SK-N-SH (cell line): ENCODE measurements at regions not wholly inside any gene's neighbourhood (a gene's known extent, or its start where the extent isn't known, plus 50 kb on each side); places are given as distances from the start of the nearest gene placed in this dataset.

ENCODE experiments used
- CTCF ChIA-PET: fragments of 300-600, 350-600 bp; formaldehyde crosslinking; extraction: SDS; loops from one replicate; lab custom pipeline; 2021; lab: Yijun Ruan, JAX
- POLR2A ChIA-PET: fragments of 350-600 bp; sonication (Branson Sonifier 250); formaldehyde crosslinking; extraction: SDS; loops from one replicate; lab custom pipeline; 2020; ENCODE audit warnings: antibody characterized with exemption, inconsistent platforms; lab: Yijun Ruan, JAX
- DNase-seq: peaks from one replicate; pipeline ENCODE4 v3.0.0; 2012
- H2AFZ ChIP-seq: fragments of 200-600 bp; sonication (generic); 2 replicates; pipeline ENCODE4 v1.8.1; 2016; ENCODE audit warnings: antibody characterized with exemption, mild to moderate bottlenecking, low read depth
- H3F3A ChIP-seq: fragments of 200-600 bp; sonication (generic); replicated peaks from 2 replicates; pipeline ENCODE3; 2016; ENCODE audit warnings: antibody characterized with exemption, mild to moderate bottlenecking; ENCODE audit not compliant: insufficient read depth
- H3K27ac ChIP-seq, 2 experiments: fragments of 200-500 bp in 1 of 2; fragments of 200-600 bp in 1 of 2; sonication (Bioruptor generic) in 1 of 2; sonication (generic), shearing (Covaris generic) in 1 of 2; 2 replicates each; pipeline versions ENCODE4 v1.5.1 to v1.6.1; 2014 to 2016; ENCODE audit warnings: low read depth in 2 of 2, inconsistent platforms in 1 of 2, low read length in 1 of 2, mild to moderate bottlenecking in 1 of 2, mixed read lengths in 1 of 2
- H3K27me3 ChIP-seq: fragments of 200-600 bp; sonication (generic), shearing (Covaris generic); 2 replicates; pipeline ENCODE4 v1.6.1; 2016; ENCODE audit warnings: mixed run types; ENCODE audit not compliant: insufficient read depth
- H3K36me3 ChIP-seq, 2 experiments: fragments of 200-500 bp in 1 of 2; fragments of 200-600 bp in 1 of 2; sonication (Bioruptor generic) in 1 of 2; sonication (generic) in 1 of 2; replicated peaks in 1 of 2; 2 replicates each; pipeline versions ENCODE3 to v1.5.1; 2014 to 2016; ENCODE audit warnings: low read length in 1 of 2, mild to moderate bottlenecking in 1 of 2; ENCODE audit not compliant: insufficient read depth in 2 of 2, control insufficient read depth in 1 of 2
- H3K4me1 ChIP-seq, 2 experiments: fragments of 200-500 bp in 1 of 2; fragments of 200-600 bp in 1 of 2; sonication (Bioruptor generic) in 1 of 2; sonication (generic), shearing (Covaris generic) in 1 of 2; 2 replicates each; pipeline versions ENCODE4 v1.5.1 to v1.6.1; 2014 to 2016; ENCODE audit warnings: low read depth in 1 of 2, low read length in 1 of 2, mixed run types in 1 of 2; ENCODE audit not compliant: insufficient read depth in 2 of 2, control insufficient read depth in 1 of 2
- H3K4me2 ChIP-seq: fragments of 200-600 bp; sonication (generic), shearing (Covaris generic); 2 replicates; pipeline ENCODE4 v1.6.1; 2017; ENCODE audit warnings: mixed run types
- H3K4me3 ChIP-seq, 2 experiments: fragments of 200-500 bp in 1 of 2; fragments of 200-600 bp in 1 of 2; sonication (Bioruptor generic) in 1 of 2; sonication (generic), shearing (Covaris generic) in 1 of 2; 2 replicates each; pipeline versions ENCODE4 v1.5.1 to v1.8.1; 2014 to 2016; ENCODE audit warnings: low read depth in 2 of 2, inconsistent platforms in 1 of 2, low read length in 1 of 2, mild to moderate bottlenecking in 1 of 2, mixed read lengths in 1 of 2, moderate library complexity in 1 of 2
- H3K79me2 ChIP-seq: fragments of 200-600 bp; sonication (generic); 2 replicates; pipeline ENCODE4 v1.8.1; 2017; ENCODE audit warnings: mild to moderate bottlenecking; ENCODE audit not compliant: insufficient read depth
- H3K9ac ChIP-seq: fragments of 200-600 bp; sonication (generic); 2 replicates; pipeline ENCODE4 v1.6.1; 2017; ENCODE audit warnings: mixed run types
- H3K9me2 ChIP-seq: fragments of 200-600 bp; sonication (generic); 2 replicates; pipeline ENCODE4 v1.6.1; 2017; ENCODE audit warnings: mixed run types
- H3K9me3 ChIP-seq: fragments of 200-600 bp; sonication (generic); 2 replicates; pipeline ENCODE4 v1.6.1; 2017; ENCODE audit warnings: mixed run types, mild to moderate bottlenecking, moderate library complexity
- H4K20me1 ChIP-seq: fragments of 200-600 bp; sonication (generic); 2 replicates; pipeline ENCODE4 v1.6.1; 2017; ENCODE audit warnings: mild to moderate bottlenecking, mixed run types; ENCODE audit not compliant: insufficient read depth
- CHD2 ChIP-seq: fragments of 150-350 bp; IDR thresholded peaks from 2 replicates; pipeline ENCODE4 v1.6.1; 2018; ENCODE audit warnings: low read length; ENCODE audit not compliant: partially characterized antibody
- MEF2A ChIP-seq: IDR thresholded peaks from 2 replicates; pipeline ENCODE4 v1.4.0; 2012; ENCODE audit warnings: low read depth, borderline replicate concordance
- POLR2AphosphoS5 ChIP-seq: IDR thresholded peaks from 2 replicates; pipeline ENCODE4 v1.6.1; 2012; ENCODE audit warnings: low read depth, low read length
- RCOR1 ChIP-seq: fragments of 150-350 bp; IDR thresholded peaks from 2 replicates; pipeline ENCODE4 v1.6.1; 2017; ENCODE audit warnings: antibody characterized with exemption, low read length
- RXRA ChIP-seq: IDR thresholded peaks from 2 replicates; pipeline ENCODE4 v1.4.0; 2012; ENCODE audit warnings: low read depth, mild to moderate bottlenecking, borderline replicate concordance
- TEAD4 ChIP-seq: IDR thresholded peaks from 2 replicates; pipeline ENCODE4 v1.4.0; 2012; ENCODE audit warnings: mild to moderate bottlenecking, borderline replicate concordance; ENCODE audit not compliant: insufficient read depth
- USF1 ChIP-seq: IDR thresholded peaks from 2 replicates; pipeline ENCODE4 v1.4.0; 2012; ENCODE audit warnings: low read depth, borderline replicate concordance
- WGBS: methylation state at CpG from one replicate; pipeline ENCODE4 v1.1.6; 2017; ENCODE audit warnings: low lambda C conversion rate; 5-methylcytosine and 5-hydroxymethylcytosine counted together
- TF ChIP-seq, protein P1 (sequence below): IDR thresholded peaks from 2 replicates; pipeline ENCODE4 v1.6.1; 2012; ENCODE audit warnings: mild to moderate bottlenecking, low read depth, low read length, moderate library complexity

- TF ChIP-seq, protein P1, sequence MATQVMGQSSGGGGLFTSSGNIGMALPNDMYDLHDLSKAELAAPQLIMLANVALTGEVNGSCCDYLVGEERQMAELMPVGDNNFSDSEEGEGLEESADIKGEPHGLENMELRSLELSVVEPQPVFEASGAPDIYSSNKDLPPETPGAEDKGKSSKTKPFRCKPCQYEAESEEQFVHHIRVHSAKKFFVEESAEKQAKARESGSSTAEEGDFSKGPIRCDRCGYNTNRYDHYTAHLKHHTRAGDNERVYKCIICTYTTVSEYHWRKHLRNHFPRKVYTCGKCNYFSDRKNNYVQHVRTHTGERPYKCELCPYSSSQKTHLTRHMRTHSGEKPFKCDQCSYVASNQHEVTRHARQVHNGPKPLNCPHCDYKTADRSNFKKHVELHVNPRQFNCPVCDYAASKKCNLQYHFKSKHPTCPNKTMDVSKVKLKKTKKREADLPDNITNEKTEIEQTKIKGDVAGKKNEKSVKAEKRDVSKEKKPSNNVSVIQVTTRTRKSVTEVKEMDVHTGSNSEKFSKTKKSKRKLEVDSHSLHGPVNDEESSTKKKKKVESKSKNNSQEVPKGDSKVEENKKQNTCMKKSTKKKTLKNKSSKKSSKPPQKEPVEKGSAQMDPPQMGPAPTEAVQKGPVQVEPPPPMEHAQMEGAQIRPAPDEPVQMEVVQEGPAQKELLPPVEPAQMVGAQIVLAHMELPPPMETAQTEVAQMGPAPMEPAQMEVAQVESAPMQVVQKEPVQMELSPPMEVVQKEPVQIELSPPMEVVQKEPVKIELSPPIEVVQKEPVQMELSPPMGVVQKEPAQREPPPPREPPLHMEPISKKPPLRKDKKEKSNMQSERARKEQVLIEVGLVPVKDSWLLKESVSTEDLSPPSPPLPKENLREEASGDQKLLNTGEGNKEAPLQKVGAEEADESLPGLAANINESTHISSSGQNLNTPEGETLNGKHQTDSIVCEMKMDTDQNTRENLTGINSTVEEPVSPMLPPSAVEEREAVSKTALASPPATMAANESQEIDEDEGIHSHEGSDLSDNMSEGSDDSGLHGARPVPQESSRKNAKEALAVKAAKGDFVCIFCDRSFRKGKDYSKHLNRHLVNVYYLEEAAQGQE = no peak
Observed at GRCh38 chr7:388961-389701, 99.2 kb downstream of the FOXL3 start (continued).

DNA sequence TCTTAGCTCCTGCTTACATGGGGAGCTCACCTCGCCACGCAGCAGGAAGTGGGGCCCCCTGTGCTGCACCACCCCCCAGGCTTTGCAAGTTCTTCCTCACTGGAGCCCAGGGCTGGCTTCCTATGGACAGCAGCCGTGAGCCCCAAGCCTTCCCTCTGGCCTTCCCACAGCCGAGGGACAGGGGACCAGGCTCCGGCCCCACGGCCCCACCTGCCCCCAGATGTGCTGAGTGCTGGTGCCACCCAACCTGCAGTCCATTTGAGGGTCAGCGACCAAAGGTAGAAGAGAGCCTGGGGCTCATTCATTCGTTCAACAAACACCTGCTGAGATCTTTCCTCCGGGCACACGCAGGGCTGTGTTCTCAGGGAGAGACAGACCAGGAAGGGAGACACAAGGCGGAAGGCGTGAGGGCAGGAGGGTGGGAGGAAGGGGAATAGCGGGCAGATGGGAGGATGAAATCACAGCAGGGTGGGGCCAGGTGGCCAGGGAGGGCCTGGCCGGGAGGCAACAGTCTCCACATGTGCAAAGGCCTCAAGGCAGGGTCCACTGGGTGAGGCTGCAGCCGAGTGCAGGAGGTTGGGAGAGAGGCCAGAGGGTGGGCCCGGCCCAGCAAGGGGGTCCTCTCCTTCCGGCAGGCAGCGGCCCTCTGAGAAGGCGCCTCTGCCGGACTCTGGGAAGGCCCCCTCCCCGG, 100.1 kb downstream of the FOXL3 start:
- Histone ChIP-seq H3K27ac (no peak overlapping the region), H3F3A (no peaks in the 10 kb centered on the region), H4K20me1 (no peaks in the 10 kb centered on the region), H3K4me3 (no peak overlapping the region), H3K4me1 (no peaks in the 10 kb centered on the region), H2AFZ (no peak overlapping the region), H3K9me2 (no peaks in the 10 kb centered on the region), H3K36me3 (no peaks in the 10 kb centered on the region), H3K27me3 (no peaks in the 10 kb centered on the region), H3K79me2 (no peaks in the 10 kb centered on the region), H3K9ac (no peak overlapping the region), H3K4me2 (no peak overlapping the region), H3K9me3 (no peaks in the 10 kb centered on the region)
- TF ChIP-seq MEF2A (no peak), CHD2 (no peak)
- WGBS = 60% methylated on average over 15 of the region's 21 CpGs
- ChIA-PET CTCF (no interaction called here), POLR2A (no interaction called here)
- DNase-seq = no peak

GRCh38 chr7:390761-391410, 100.9 kb downstream of the FOXL3 start:
- Histone ChIP-seq H4K20me1 (no peaks in the 10 kb centered on the region), H3K9me2 (no peaks in the 10 kb centered on the region), H2AFZ (no peak overlapping the region), H3K27me3 (no peaks in the 10 kb centered on the region), H3K9ac (no peak overlapping the region), H3K4me1 (no peaks in the 10 kb centered on the region), H3K27ac (no peak overlapping the region), H3F3A (no peaks in the 10 kb centered on the region), H3K4me3 (no peak overlapping the region), H3K9me3 (peaks cover 2% of the 10 kb centered on the region; the same call in 1 of the 2 replicates), H3K36me3 (no peaks in the 10 kb centered on the region), H3K79me2 (no peaks in the 10 kb centered on the region), H3K4me2 (no peak overlapping the region)
- ChIA-PET CTCF (interaction anchor here (1.3 kb wide), 1 partner anchor 58 kb away, joined by 3 read pairs; no protein-coding TSS in a partner anchor), POLR2A (no interaction called here)
- TF ChIP-seq POLR2AphosphoS5 (no peak), RXRA (no peak), USF1 (no peak), TEAD4 (no peak), RCOR1 (no peak)
- TF ChIP-seq, protein P1 = no peak
- 75% methylated on average over 10 of the region's 20 CpGs for WGBS
- peak; percentile 38 for DNase-seq
